Left lung (tissue), 4 donors: ENCODE measurements at regions not wholly inside any gene's neighbourhood (a gene's known extent, or its start where the extent isn't known, plus 50 kb on each side); places are given as distances from the start of the nearest gene placed in this dataset.
"Not testable (repeated sequence)": the region's sequence is repeated elsewhere in the genome, so short reads cannot be mapped to it uniquely, and the experiment has no call there.

Source experiments
- ATAC-seq: fragments of 200-7000 bp; cut with Tn5 transposase; one replicate; pipeline ENCODE4 v1.9.1; 2020; ENCODE audit warnings: moderate library complexity
- DNase-seq, 4 donors: peaks; one replicate each; pipeline ENCODE4 v3.0.0-alpha.2; 2013 to 2020
- H3K27ac ChIP-seq, 2 donors: fragments of 200-600 bp; sonication (generic) in 1 of 2; one replicate each; pipeline versions ENCODE4 v1.5.0 to v1.8.0; 2020 to 2021
- H3K27me3 ChIP-seq, 2 donors: fragments of 200-600 bp; sonication (generic) in 1 of 2; one replicate each; pipeline versions ENCODE4 v1.5.0 to v1.8.0; 2020 to 2021
- H3K36me3 ChIP-seq, 2 donors: fragments of 200-600 bp; sonication (generic) in 1 of 2; one replicate each; pipeline versions ENCODE4 v1.5.0 to v1.8.0; 2020 to 2021
- H3K4me1 ChIP-seq, 2 donors: fragments of 200-600 bp; one replicate each; pipeline ENCODE4 v1.8.0; 2021
- H3K4me3 ChIP-seq, 2 donors: fragments of 200-600 bp; sonication (generic) in 1 of 2; one replicate each; pipeline versions ENCODE4 v1.5.0 to v1.8.0; 2020 to 2021; ENCODE audit warnings: mild to moderate bottlenecking in 1 of 2
- H3K9me3 ChIP-seq, 2 donors: fragments of 200-600 bp; sonication (generic) in 1 of 2; one replicate each; pipeline versions ENCODE4 v1.5.0 to v1.8.0; 2020 to 2021
- CTCF ChIP-seq, 2 donors: fragments of 200-600 bp; sonication (generic) in 1 of 2; IDR thresholded peaks; one replicate each; pipeline versions ENCODE4 v1.5.0 to v1.8.0; 2021; ENCODE audit warnings: antibody characterized with exemption in 2 of 2
- intact Hi-C, 2 donors: fragments of 100-400 bp; cut with DNase I; formaldehyde crosslinking; loops; one replicate each; pipeline versions ENCODE4 v1.11.2 to v1.14.2; 2022
- donor health status: DM: no; HTN: yes; CAD: no.
- donor health status: DM: no; HTN: no; CAD: no.

- Histone ChIP-seq H3K36me3 (no peaks in the 10 kb centered on the region), H3K9me3 (peaks cover 0 to 4% of the 10 kb centered on the region in 2 donors), H3K4me3 (no peak overlapping the region), H3K4me1 (peaks cover 0 to 15% of the 10 kb centered on the region in 2 donors), H3K27me3 (no peaks in the 10 kb centered on the region), H3K27ac (no peak overlapping the region)
- intact Hi-C loops = no loop called here
- TF ChIP-seq CTCF (IDR thresholded peaks at IDR 0.05) = no peak
- ATAC-seq (no peak), DNase-seq (no peak)
Measured at GRCh38 chr12:46548605-46549071, 176.1 kb upstream of the SLC38A2 start.

- Histone ChIP-seq H3K27ac (no peak overlapping the region), H3K4me1 (peaks cover 0 to 12% of the 10 kb centered on the region in 2 donors), H3K4me3 (no peak overlapping the region), H3K9me3 (peaks cover 0 to 4% of the 10 kb centered on the region in 2 donors), H3K36me3 (no peaks in the 10 kb centered on the region), H3K27me3 (no peaks in the 10 kb centered on the region)
- no peak for TF ChIP-seq CTCF (IDR thresholded peaks at IDR 0.05)
- intact Hi-C loops = no loop called here
- DNase-seq (no peak), ATAC-seq (no peak)
Measured at GRCh38 chr12:46547421-46548354, 175.1 kb upstream of the SLC38A2 start.

DNA sequence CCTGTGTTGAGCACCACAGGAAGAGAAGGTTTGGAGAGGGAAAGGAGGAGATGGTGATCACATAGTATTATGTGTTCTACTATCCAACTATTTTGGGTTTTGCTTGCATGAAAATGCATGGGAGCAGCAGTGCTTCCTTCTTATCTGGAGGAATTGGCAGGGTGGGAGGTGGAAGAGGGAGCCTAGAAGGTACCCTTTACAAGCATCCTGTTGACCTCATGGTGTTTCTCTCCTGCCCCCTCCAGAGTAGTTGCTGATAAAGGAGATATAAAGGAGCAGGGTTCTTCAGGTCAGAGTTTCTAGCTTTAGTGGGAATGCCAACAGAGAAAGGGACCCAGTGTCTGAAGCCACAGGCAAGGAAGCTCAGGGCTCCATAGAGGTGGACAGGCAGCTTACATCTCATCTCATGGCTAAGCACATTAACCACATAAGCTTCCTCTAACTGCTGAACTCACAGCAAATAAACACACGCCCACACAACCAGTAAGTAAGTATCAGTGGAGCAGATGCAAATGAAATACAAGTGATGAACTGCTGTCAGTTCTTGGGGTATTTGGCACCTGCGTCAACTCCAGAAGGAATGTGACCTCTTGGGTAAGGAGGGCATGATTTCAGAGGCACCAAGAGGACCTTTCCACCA, 174.2 kb upstream of the SLC38A2 start:
- DNase-seq (no peak), ATAC-seq (peak; percentile 38)
- no peak overlapping the region for H3K4me3 ChIP-seq
- H3K9me3 ChIP-seq = peaks cover 0 to 4% of the 10 kb centered on the region in 2 donors
- TF ChIP-seq CTCF (IDR thresholded peaks at IDR 0.05) = no peak
- H3K27me3 ChIP-seq = no peaks in the 10 kb centered on the region
- intact Hi-C loops = no loop called here
- no peaks in the 10 kb centered on the region for H3K36me3 ChIP-seq
- no peak overlapping the region for H3K27ac ChIP-seq
- peaks cover 0 to 12% of the 10 kb centered on the region in 2 donors for H3K4me1 ChIP-seq

DNA sequence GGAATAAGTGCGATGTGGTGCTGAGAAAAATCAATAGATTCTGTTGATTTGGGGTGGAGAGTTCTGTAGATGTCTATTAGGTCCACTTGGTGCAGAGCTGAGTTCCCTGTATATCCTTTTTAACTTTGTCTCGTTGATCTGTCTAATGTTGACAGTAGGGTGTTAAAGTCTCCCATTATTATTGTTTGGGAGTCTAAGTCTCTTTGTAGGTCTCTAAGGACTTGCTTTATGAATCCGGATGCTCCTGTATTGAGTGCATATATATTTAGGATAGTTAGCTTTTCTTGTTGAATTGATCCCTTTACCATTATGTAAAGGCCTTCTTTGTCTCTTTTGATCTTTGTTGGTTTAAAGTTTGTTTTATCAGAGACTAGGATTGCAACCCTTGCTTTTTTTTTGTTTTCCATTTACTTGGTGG, 170.8 kb upstream of the SLC38A2 start:
- H3K36me3 ChIP-seq, intact Hi-C loops, H3K27ac ChIP-seq, H3K4me1 ChIP-seq, H3K27me3 ChIP-seq, H3K4me3 ChIP-seq, ATAC-seq, H3K9me3 ChIP-seq, DNase-seq: not testable (repeated sequence)

- TF ChIP-seq CTCF (IDR thresholded peaks at IDR 0.05) = no peak
- DNase-seq = no peak
- Histone ChIP-seq H3K27me3 (no peaks in the 10 kb centered on the region), H3K4me1 (no peaks in the 10 kb centered on the region), H3K9me3 (no peaks in the 10 kb centered on the region), H3K36me3 (no peaks in the 10 kb centered on the region), H3K27ac (no peak overlapping the region), H3K4me3 (no peak overlapping the region)
- intact Hi-C loops = no loop called here
- ATAC-seq = no peak
Measured at GRCh38 chr12:46538976-46539375, 166.4 kb upstream of the SLC38A2 start.
